OCI-LY3 (cell line): ENCODE measurements at regions not wholly inside any gene's neighbourhood (a gene's known extent, or its start where the extent isn't known, plus 50 kb on each side); places are given as distances from the start of the nearest gene placed in this dataset.

Experiments
- CTCF ChIP-seq: fragments of 200-600, 300-600 bp; sonication (generic); IDR thresholded peaks from 2 replicates; pipeline ENCODE4 v1.5.1; 2014; ENCODE audit warnings: antibody characterized with exemption, low read length, low read depth
- EZH2phosphoT487 ChIP-seq: fragments of 200-600 bp; shearing (Covaris generic); IDR thresholded peaks from 2 replicates; pipeline ENCODE4 v1.6.1; 2018; ENCODE audit warnings: antibody characterized with exemption, mixed run types, low read depth

GRCh38 chr5:85268194-85268593 is 883.5 kb upstream of the EDIL3 start:
- no peak for TF ChIP-seq CTCF
- no peak for TF ChIP-seq EZH2phosphoT487
